ENCODE measurements at regions not wholly inside any gene's neighbourhood (a gene's known extent, or its start where the extent isn't known, plus 50 kb on each side); places are given as distances from the start of the nearest gene placed in this dataset.

DNA sequence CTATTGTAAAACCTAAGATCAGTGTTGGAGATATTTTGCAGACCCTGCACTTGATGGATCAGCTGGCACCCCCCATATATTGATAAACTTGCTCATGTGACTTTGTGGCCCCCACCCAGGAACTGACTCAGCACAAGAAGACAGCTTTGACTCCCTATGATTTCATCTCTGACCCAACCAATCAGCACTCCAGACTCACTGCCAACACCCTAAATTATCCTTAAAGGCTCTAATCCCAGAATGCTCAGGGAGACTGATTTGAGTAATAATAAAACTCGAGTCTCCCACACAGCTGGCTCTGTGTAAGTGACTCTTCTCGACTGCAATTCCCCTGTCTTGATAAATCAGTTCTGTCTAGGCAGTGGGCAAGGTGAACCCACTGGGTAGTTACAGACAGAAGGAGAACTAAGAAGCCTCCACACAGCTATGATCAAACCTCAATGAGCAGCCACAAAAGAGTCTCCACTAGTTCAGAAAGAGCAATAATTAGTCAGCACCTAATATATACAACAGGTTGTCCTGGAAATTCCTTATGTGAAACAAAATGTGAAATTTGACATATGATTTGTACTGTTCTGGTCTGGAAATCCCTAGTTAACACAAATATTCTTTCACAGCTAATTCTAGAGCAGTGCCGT, 52.2 kb downstream of the ACTL7B start:
- Histone ChIP-seq H3K27ac (no peak overlapping the region), H3K27me3 (no peaks in the 10 kb centered on the region), H3K36me3 (no peaks in the 10 kb centered on the region), H3K4me3 (no peak overlapping the region), H3K9me3 (ENCODE audit: low read depth) (no peaks in the 10 kb centered on the region), H3K4me1 (ENCODE audit: low read depth) (no peaks in the 10 kb centered on the region)
- no peak for DNase-seq (ENCODE audit: low read depth in 1 of 2, low spot score in 1 of 2)
- TF ChIP-seq, protein P1, sequence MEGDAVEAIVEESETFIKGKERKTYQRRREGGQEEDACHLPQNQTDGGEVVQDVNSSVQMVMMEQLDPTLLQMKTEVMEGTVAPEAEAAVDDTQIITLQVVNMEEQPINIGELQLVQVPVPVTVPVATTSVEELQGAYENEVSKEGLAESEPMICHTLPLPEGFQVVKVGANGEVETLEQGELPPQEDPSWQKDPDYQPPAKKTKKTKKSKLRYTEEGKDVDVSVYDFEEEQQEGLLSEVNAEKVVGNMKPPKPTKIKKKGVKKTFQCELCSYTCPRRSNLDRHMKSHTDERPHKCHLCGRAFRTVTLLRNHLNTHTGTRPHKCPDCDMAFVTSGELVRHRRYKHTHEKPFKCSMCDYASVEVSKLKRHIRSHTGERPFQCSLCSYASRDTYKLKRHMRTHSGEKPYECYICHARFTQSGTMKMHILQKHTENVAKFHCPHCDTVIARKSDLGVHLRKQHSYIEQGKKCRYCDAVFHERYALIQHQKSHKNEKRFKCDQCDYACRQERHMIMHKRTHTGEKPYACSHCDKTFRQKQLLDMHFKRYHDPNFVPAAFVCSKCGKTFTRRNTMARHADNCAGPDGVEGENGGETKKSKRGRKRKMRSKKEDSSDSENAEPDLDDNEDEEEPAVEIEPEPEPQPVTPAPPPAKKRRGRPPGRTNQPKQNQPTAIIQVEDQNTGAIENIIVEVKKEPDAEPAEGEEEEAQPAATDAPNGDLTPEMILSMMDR (IDR thresholded peaks at IDR 0.05; ENCODE audit: low read depth, low read length), result no peak

DNA sequence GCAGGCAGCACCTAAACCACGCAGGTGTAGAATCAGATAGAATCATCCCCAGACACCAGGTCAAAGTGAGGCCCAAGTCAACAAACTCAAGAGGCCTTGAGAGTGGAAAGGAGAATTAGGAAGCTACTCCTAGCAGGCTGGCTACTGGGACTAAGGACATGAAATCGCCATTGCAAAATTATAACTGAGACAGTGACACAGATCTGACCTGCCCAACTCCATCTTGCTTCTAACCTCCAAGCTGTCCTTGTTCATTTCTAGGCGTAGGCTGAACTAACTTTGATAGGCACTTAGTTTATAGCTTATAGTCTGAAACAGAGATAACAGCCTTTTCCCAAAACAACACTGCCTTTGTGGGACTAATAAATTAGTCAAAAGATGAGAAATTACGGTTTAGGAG, 52.8 kb downstream of the ACTL7B start:
- no peaks in the 10 kb centered on the region for H3K9me3 ChIP-seq (ENCODE audit: low read depth)
- TF ChIP-seq, protein P1 (IDR thresholded peaks at IDR 0.05; ENCODE audit: low read depth, low read length), result no peak
- no peaks in the 10 kb centered on the region for H3K27me3 ChIP-seq
- H3K27ac ChIP-seq, result no peak overlapping the region
- H3K36me3 ChIP-seq, result no peaks in the 10 kb centered on the region
- no peaks in the 10 kb centered on the region for H3K4me1 ChIP-seq (ENCODE audit: low read depth)
- H3K4me3 ChIP-seq, result no peak overlapping the region
- DNase-seq (ENCODE audit: low read depth in 1 of 2, low spot score in 1 of 2), result no peak

DNA sequence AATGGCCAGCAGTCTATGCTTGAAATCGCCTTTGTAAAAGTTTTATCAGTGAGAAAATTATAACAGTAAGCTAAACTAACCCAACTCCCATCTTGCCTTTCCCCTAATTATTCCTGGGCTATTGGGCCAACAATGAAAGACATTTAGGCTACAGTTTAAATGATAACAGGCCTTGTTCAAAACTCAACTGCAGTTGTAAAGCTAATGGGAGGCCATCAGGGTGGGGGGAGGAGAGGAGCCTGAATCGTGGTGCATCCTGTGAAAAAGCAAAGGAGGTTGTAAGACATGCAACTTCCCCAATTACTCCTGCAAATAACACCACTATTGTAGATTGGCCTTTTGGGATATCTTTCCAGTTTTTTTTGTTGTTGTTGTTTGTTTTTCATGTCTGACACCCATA, 53.8 kb downstream of the ACTL7B start:
- no peak overlapping the region for H3K4me3 ChIP-seq
- H3K27ac ChIP-seq, result no peak overlapping the region
- H3K36me3 ChIP-seq, result no peaks in the 10 kb centered on the region
- no peaks in the 10 kb centered on the region for H3K27me3 ChIP-seq
- H3K9me3 ChIP-seq (ENCODE audit: low read depth), result no peaks in the 10 kb centered on the region
- no peaks in the 10 kb centered on the region for H3K4me1 ChIP-seq (ENCODE audit: low read depth)
- DNase-seq (ENCODE audit: low read depth in 1 of 2, low spot score in 1 of 2), result no peak
- TF ChIP-seq, protein P1 (IDR thresholded peaks at IDR 0.05; ENCODE audit: low read depth, low read length), result no peak

DNA sequence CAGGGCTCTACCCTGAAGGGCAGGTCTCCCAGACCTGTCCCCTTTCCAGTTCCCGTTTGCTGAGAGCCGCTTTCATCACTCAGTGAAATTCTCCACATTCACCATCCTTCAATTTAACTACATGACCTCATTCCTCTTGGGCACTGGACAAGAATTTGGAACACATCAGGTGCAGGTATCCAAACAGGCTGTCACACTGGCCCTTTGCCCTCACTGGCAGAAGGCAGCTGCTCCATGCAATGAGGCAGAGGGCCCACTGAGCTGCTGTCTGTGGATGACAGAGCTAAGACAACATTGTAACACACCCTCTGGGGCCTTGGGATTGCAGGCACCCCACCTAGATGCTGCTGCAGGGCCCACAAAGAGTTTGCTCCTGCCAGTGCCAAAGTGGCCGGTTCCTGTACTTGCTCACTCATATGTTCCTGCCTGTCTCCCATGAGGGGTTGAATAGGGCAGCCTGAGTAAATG, 55.1 kb downstream of the ACTL7B start:
- TF ChIP-seq, protein P1 (IDR thresholded peaks at IDR 0.05; ENCODE audit: low read depth, low read length), result no peak
- DNase-seq (ENCODE audit: low read depth in 1 of 2, low spot score in 1 of 2), result no peak
- Histone ChIP-seq H3K9me3 (ENCODE audit: low read depth) (no peaks in the 10 kb centered on the region), H3K27ac (no peak overlapping the region), H3K27me3 (no peaks in the 10 kb centered on the region), H3K4me1 (ENCODE audit: low read depth) (no peaks in the 10 kb centered on the region), H3K4me3 (no peak overlapping the region), H3K36me3 (no peaks in the 10 kb centered on the region)

DNA sequence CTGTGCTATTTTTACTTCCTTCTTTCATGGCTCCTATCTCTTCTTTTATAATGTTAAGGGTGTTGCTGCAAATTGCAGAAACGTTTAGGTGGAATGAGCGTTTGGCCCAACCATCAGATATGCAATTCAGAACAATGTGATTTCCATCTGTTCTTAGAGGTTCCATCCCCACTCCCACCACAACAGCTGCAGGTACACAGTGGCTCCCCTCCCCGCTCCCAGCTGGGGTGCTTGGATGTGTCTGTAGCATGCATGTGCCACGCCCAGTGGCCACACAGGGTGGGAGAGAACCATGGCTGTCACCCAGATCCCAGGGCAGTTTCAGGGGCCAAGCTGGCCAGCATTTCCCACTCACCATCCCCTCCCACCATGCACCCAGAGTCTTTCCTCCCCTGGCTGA, 62.2 kb downstream of the ACTL7B start:
- no peak overlapping the region for H3K27ac ChIP-seq
- H3K27me3 ChIP-seq, result no peaks in the 10 kb centered on the region
- DNase-seq (ENCODE audit: low read depth in 1 of 2, low spot score in 1 of 2), result no peak
- H3K9me3 ChIP-seq (ENCODE audit: low read depth), result no peaks in the 10 kb centered on the region
- TF ChIP-seq, protein P1 (IDR thresholded peaks at IDR 0.05; ENCODE audit: low read depth, low read length), result no peak
- H3K36me3 ChIP-seq, result no peaks in the 10 kb centered on the region
- no peak overlapping the region for H3K4me3 ChIP-seq
- no peaks in the 10 kb centered on the region for H3K4me1 ChIP-seq (ENCODE audit: low read depth)
